ENCODE measurements at regions not wholly inside any gene's neighbourhood (a gene's known extent, or its start where the extent isn't known, plus 50 kb on each side); places are given as distances from the start of the nearest gene placed in this dataset.

DNA sequence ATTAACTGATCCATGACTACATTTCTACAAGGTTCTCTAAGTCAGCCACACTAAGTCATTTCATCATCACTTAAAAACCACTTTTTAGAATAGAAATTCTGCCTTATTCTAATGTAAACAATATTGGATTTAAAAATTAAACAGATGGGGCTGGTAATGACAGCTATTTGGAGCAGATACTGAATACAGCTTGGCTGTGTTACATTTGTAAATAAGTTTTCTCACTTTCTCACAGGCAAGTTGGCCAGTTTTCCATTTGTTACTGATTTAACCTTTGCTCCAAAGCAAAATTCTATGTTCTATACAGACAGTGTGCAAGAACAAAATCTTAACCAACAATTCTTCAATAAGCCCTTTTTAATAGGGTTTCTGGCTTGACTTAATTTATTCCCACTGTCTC, 370.7 kb downstream of the GRIA2 start (continued):
- TF ChIP-seq, protein P1, sequence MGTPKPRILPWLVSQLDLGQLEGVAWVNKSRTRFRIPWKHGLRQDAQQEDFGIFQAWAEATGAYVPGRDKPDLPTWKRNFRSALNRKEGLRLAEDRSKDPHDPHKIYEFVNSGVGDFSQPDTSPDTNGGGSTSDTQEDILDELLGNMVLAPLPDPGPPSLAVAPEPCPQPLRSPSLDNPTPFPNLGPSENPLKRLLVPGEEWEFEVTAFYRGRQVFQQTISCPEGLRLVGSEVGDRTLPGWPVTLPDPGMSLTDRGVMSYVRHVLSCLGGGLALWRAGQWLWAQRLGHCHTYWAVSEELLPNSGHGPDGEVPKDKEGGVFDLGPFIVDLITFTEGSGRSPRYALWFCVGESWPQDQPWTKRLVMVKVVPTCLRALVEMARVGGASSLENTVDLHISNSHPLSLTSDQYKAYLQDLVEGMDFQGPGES (IDR thresholded peaks at IDR 0.05), result no peak
- TF ChIP-seq NRF1 (conservative IDR thresholded peaks at IDR 0.05; ENCODE audit: low read depth, low read length), result no peak
- TF ChIP-seq, protein P2, sequence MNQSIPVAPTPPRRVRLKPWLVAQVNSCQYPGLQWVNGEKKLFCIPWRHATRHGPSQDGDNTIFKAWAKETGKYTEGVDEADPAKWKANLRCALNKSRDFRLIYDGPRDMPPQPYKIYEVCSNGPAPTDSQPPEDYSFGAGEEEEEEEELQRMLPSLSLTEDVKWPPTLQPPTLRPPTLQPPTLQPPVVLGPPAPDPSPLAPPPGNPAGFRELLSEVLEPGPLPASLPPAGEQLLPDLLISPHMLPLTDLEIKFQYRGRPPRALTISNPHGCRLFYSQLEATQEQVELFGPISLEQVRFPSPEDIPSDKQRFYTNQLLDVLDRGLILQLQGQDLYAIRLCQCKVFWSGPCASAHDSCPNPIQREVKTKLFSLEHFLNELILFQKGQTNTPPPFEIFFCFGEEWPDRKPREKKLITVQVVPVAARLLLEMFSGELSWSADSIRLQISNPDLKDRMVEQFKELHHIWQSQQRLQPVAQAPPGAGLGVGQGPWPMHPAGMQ (IDR thresholded peaks at IDR 0.05; ENCODE audit: borderline replicate concordance), result no peak
- TF ChIP-seq BHLHE40 (IDR thresholded peaks at IDR 0.05; ENCODE audit: borderline replicate concordance in 1 of 2, low read depth in 2 of 2, low read length in 1 of 2), result no peak
- no peak for TF ChIP-seq KDM1A (IDR thresholded peaks at IDR 0.05; ENCODE audit: borderline replicate concordance)

DNA sequence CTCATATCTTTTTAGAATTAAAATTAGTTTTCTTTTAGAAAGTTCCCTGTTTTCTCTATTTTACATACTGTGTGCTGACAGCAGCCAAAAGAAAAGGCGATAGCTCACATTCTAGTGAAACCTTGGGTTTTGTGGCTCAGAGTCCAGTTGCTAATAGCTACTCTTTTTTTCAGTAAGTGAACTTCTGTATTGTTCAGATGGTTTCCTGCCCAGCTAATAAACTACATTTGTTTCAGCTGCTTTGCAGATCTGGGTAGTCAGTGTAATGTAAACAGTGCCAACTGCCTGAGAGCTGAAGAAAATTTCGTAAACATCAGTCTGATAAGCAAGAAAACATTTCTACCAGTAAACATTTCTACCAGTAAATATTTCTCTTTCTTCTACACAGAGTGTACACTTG, 370.2 kb downstream of the GRIA2 start:
- Histone ChIP-seq H3K79me2 (ENCODE audit: control insufficient read depth, insufficient read depth, low read length) (no peaks in the 10 kb centered on the region), H3K9me3 (replicated peaks; ENCODE audit: control insufficient read depth, insufficient read depth, low read length) (no peaks in the 10 kb centered on the region), H3K9ac (ENCODE audit: control insufficient read depth, insufficient read depth, low read length) (no peak overlapping the region), H3K4me3 (no peak overlapping the region), H3K4me2 (ENCODE audit: control insufficient read depth, insufficient read depth) (no peak overlapping the region), H3K36me3 (ENCODE audit: control insufficient read depth in 2 of 2, insufficient read depth in 2 of 2, low read length in 1 of 2) (no peaks in the 10 kb centered on the region), H3K27ac (ENCODE audit: control insufficient read depth, insufficient read depth) (no peak overlapping the region), H2AFZ (ENCODE audit: control insufficient read depth, low read depth, low read length) (no peak overlapping the region), H3K4me1 (ENCODE audit: control insufficient read depth, insufficient read depth, low read length) (no peaks in the 10 kb centered on the region), H4K20me1 (ENCODE audit: control insufficient read depth, insufficient read depth) (no peaks in the 10 kb centered on the region), H3K27me3 (replicated peaks in 1 of 2; ENCODE audit: control insufficient read depth in 2 of 2, insufficient read depth in 2 of 2, low read length in 1 of 2) (no peaks in the 10 kb centered on the region)
- intact Hi-C loops (cut with micrococcal nuclease; ENCODE audit: unreplicated experiment) (no loop called here), in situ Hi-C loops (cut with MboI) (no loop called here)
- TF ChIP-seq, protein P3, sequence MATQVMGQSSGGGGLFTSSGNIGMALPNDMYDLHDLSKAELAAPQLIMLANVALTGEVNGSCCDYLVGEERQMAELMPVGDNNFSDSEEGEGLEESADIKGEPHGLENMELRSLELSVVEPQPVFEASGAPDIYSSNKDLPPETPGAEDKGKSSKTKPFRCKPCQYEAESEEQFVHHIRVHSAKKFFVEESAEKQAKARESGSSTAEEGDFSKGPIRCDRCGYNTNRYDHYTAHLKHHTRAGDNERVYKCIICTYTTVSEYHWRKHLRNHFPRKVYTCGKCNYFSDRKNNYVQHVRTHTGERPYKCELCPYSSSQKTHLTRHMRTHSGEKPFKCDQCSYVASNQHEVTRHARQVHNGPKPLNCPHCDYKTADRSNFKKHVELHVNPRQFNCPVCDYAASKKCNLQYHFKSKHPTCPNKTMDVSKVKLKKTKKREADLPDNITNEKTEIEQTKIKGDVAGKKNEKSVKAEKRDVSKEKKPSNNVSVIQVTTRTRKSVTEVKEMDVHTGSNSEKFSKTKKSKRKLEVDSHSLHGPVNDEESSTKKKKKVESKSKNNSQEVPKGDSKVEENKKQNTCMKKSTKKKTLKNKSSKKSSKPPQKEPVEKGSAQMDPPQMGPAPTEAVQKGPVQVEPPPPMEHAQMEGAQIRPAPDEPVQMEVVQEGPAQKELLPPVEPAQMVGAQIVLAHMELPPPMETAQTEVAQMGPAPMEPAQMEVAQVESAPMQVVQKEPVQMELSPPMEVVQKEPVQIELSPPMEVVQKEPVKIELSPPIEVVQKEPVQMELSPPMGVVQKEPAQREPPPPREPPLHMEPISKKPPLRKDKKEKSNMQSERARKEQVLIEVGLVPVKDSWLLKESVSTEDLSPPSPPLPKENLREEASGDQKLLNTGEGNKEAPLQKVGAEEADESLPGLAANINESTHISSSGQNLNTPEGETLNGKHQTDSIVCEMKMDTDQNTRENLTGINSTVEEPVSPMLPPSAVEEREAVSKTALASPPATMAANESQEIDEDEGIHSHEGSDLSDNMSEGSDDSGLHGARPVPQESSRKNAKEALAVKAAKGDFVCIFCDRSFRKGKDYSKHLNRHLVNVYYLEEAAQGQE (IDR thresholded peaks at IDR 0.05; ENCODE audit: low read depth, low read length), result no peak
- no peak for TF ChIP-seq RFX5 (IDR thresholded peaks at IDR 0.05; ENCODE audit: low read depth, low read length)
- TF ChIP-seq ETV6 (conservative IDR thresholded peaks at IDR 0.05 in 1 of 2, IDR thresholded peaks at IDR 0.05 in 1 of 2; ENCODE audit: borderline replicate concordance in 1 of 2, low read depth in 1 of 2), result no peak
- TF ChIP-seq RAD51 (IDR thresholded peaks at IDR 0.05), result no peak
- TF ChIP-seq BRCA1 (IDR thresholded peaks at IDR 0.05; ENCODE audit: low read depth, low read length), result no peak
- TF ChIP-seq HCFC1 (IDR thresholded peaks at IDR 0.05; ENCODE audit: low read length), result no peak
- no peak for TF ChIP-seq MXI1 (IDR thresholded peaks at IDR 0.05; ENCODE audit: low read depth, low read length)
- no peak for TF ChIP-seq MEF2A (IDR thresholded peaks at IDR 0.05; ENCODE audit: insufficient read depth, low read depth, low read length)
- no peak for TF ChIP-seq SMC3 (IDR thresholded peaks at IDR 0.05; ENCODE audit: borderline replicate concordance, low read length)
- TF ChIP-seq, protein P4, sequence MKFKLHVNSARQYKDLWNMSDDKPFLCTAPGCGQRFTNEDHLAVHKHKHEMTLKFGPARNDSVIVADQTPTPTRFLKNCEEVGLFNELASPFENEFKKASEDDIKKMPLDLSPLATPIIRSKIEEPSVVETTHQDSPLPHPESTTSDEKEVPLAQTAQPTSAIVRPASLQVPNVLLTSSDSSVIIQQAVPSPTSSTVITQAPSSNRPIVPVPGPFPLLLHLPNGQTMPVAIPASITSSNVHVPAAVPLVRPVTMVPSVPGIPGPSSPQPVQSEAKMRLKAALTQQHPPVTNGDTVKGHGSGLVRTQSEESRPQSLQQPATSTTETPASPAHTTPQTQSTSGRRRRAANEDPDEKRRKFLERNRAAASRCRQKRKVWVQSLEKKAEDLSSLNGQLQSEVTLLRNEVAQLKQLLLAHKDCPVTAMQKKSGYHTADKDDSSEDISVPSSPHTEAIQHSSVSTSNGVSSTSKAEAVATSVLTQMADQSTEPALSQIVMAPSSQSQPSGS (IDR thresholded peaks at IDR 0.05; ENCODE audit: low read length), result no peak
- no TSS peak for BruUV-seq (replicated peaks)
- ChIA-PET CTCF (no interaction called here), RAD21 (ENCODE audit: unreplicated experiment) (no interaction called here), SMC1A (ENCODE audit: uncharacterized antibody, unreplicated experiment) (no interaction called here), POLR2A (no interaction called here)
- DNase-seq (ENCODE audit: low read depth, low spot score) (no peak), FAIRE-seq (no peak), ATAC-seq (no peak)
- 20% methylated on average over 2 of the region's 2 CpGs for WGBS (ENCODE audit: insufficient coverage, insufficient replicate concordance, low lambda C conversion rate, missing lambda C conversion rate)
